Heart left ventricle (tissue), 13 donors: ENCODE measurements at regions not wholly inside any gene's neighbourhood (a gene's known extent, or its start where the extent isn't known, plus 50 kb on each side); places are given as distances from the start of the nearest gene placed in this dataset.

Source experiments
- CTCF ChIP-seq, 12 donors: fragments of 200-600 bp; sonication (generic) in 4 of 12; IDR thresholded peaks; one replicate each; pipeline versions ENCODE4 v1.5.0 to v1.8.0; 2018 to 2022; ENCODE audit warnings: antibody characterized with exemption in 12 of 12, mild to moderate bottlenecking in 5 of 12
- POLR2A ChIP-seq, 2 donors: fragments of 450-650 bp; IDR thresholded peaks; one replicate each; pipeline ENCODE4 v1.6.1; 2017; ENCODE audit warnings: antibody characterized with exemption in 2 of 2, mild to moderate bottlenecking in 2 of 2, moderate library complexity in 2 of 2
- donor health status: ischemic (EF 13 %, LVEDD 7.1; RV severe dilation, severe dysfunction).
- donor health status: DM: no; HTN: yes; CAD: no.
- donor health status: DM: no; HTN: no; CAD: no.
- donor health status: ischemic (EF 25% LVEDD 6.9; RV normal size, moderate dysfunction).
- donor health status: ischemic (EF 25% LVEDD 5.7; RV mildly dilated, moderate dysfunction).
- donor health status: ischemic (EF 35%, LVEDD 5.7; RV mildly dilated, moderate dysfunction).
- donor health status: nonischemic (EF 11% LVEDD 7.7; RV severe dilation, severe dysfunction).
- donor health status: DM: yes; HTN: yes; CAD: no.
- donor health status: PGD.
- donor health status: ischemic (EF 29% LVEDD 5.4; RV normal size, mild dysfunction).
- donor health status: nonischemic (EF 23%, LVEDD 6.1; RV moderate dilation, normal function).

DNA sequence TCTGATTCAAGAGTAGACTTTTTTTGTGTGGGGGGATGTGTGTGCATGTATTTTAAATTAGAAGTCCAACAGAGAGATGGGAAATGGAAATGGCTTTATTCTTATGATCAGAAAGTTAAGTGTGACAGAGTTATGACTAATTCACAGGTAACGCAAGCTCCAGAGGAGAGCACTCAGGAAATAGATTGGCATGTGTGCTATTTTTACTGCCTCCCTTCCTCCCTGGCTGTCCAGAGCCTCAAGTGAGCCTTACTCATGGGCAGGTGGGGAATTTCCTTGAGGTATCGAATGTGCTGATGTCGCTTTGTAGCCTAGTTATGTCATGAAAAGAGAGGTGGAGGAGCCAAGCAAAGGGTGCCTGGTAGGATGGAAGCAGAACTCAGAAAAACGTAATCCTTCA, 70.3 kb upstream of the BDNF start:
- no peak for TF ChIP-seq CTCF (IDR thresholded peaks at IDR 0.05)
- TF ChIP-seq POLR2A (IDR thresholded peaks at IDR 0.05), result no peak
